Lung (tissue), 11 donors: ENCODE measurements at regions not wholly inside any gene's neighbourhood (a gene's known extent, or its start where the extent isn't known, plus 50 kb on each side); places are given as distances from the start of the nearest gene placed in this dataset.

ENCODE experiments used
- ATAC-seq: fragments of 200-7000 bp; cut with Tn5 transposase; one replicate; pipeline ENCODE4 v1.9.1; 2020; ENCODE audit warnings: moderate number of reproducible peaks; ENCODE audit not compliant: insufficient read depth, low FRiP score
- DNase-seq, 3 donors: peaks; one replicate each; pipeline ENCODE4 v3.0.0-alpha.2; 2013 to 2017
- H3K27ac ChIP-seq, 2 donors: one replicate each; pipeline ENCODE4 v1.5.1; 2013; ENCODE audit warnings: mild to moderate bottlenecking in 2 of 2, moderate library complexity in 2 of 2, control low read depth in 1 of 2, inconsistent platforms in 1 of 2, low read depth in 1 of 2, low read length in 1 of 2
- H3K27me3 ChIP-seq, 3 donors: one replicate each; pipeline ENCODE4 v1.5.1; 2013; ENCODE audit warnings: low read length in 2 of 3; ENCODE audit not compliant: control insufficient read depth in 3 of 3, insufficient read depth in 3 of 3
- H3K36me3 ChIP-seq, 4 donors: one replicate each; pipeline ENCODE4 v1.5.1; 2013; ENCODE audit warnings: low read length in 4 of 4, mild to moderate bottlenecking in 1 of 4, moderate library complexity in 1 of 4; ENCODE audit not compliant: control insufficient read depth in 4 of 4, insufficient read depth in 4 of 4
- H3K4me1 ChIP-seq, 5 donors: one replicate each; pipeline ENCODE4 v1.5.1; 2013; ENCODE audit warnings: low read length in 5 of 5, mild to moderate bottlenecking in 2 of 5, moderate library complexity in 1 of 5; ENCODE audit not compliant: control insufficient read depth in 5 of 5, insufficient read depth in 5 of 5
- H3K4me3 ChIP-seq: one replicate; pipeline ENCODE4 v1.5.1; 2013; ENCODE audit warnings: mild to moderate bottlenecking, control low read depth, moderate library complexity
- H3K9ac ChIP-seq, 2 donors: one replicate each; pipeline ENCODE4 v1.5.1; 2013; ENCODE audit warnings: low read length in 2 of 2, control low read depth in 1 of 2; ENCODE audit not compliant: insufficient read depth in 1 of 2
- H3K9me3 ChIP-seq, 4 donors: one replicate each; pipeline ENCODE4 v1.5.1; 2013; ENCODE audit warnings: low read length in 3 of 4, mild to moderate bottlenecking in 1 of 4, moderate library complexity in 1 of 4; ENCODE audit not compliant: control insufficient read depth in 4 of 4, insufficient read depth in 3 of 4
- CTCF ChIP-seq: IDR thresholded peaks from 2 replicates; pipeline ENCODE4 v1.5.1; 2012; ENCODE audit warnings: mild to moderate bottlenecking; ENCODE audit errors: control extremely low read depth, extremely low read depth
- WGBS, 2 donors: extraction: QIAGEN DNeasy Blood & Tissue Kit; methylation state at CpG; one replicate each; pipeline ENCODE4 v1.1.7; 2013; 5-methylcytosine and 5-hydroxymethylcytosine counted together
- donor health status: control.
- donor health status: control.
- donor health status: Bipolar disorder and iron deficiency.
- donor health status: healthy.
- donor health status: DM: yes; HTN: yes; CAD: no.

DNA sequence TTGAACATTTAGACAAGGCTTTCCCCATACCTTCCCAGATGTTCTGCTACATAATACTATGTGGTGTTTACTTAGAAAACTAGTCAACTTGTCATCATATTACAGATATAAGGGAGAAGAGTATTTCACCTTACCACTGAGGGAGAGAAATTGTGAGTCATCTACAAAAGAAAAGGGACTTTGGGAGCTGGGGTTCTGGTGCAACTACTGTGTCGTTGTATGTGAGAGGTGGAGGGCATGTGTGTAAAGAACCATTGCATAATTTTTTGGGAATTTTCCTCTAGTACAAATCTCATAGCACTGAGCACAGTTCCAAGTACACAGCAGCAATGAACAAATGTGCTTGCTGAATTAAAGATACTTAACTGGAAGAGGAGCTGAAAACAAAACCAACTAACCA lies 665.6 kb downstream of the DHX35 start:
- 89% methylated on average over 1 of the region's 1 CpG for WGBS, 2 donors
- ATAC-seq = no peak
- no peak for TF ChIP-seq CTCF

DNA sequence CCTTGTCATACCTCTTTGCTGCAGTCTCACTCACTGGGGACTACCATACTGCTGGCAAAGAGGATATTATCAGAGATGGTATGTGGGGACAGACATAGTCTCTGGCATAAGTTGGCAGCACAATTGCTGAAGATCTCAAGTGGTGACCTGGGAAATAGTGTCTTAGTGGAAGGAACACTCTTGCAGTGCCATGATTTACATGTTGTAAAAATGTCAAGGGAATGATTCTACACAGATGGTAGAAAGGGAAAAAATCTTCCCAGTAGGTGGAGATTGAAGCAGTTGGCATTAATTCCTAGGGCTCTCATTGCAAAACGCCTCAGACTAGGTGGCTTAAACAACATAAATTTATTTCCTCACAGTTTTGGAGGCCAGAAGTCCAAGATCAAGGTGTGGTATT lies 662.2 kb downstream of the DHX35 start:
- H3K4me3 ChIP-seq = no peak overlapping the region
- ATAC-seq = no peak
- no peaks in the 10 kb centered on the region for H3K27me3 ChIP-seq
- no peaks in the 10 kb centered on the region for H3K4me1 ChIP-seq
- peaks cover 0 to 2% (median 0%) of the 10 kb centered on the region in 4 donors for H3K9me3 ChIP-seq
- WGBS, 2 donors = 65 to 70% methylated on average over 1 of the region's 1 CpG
- no peak overlapping the region for H3K27ac ChIP-seq
- no peak overlapping the region for H3K9ac ChIP-seq
- DNase-seq = no peak
- no peaks in the 10 kb centered on the region for H3K36me3 ChIP-seq
- TF ChIP-seq CTCF = no peak

More for the DNA sequence above, 665.6 kb downstream of the DHX35 start:
- Histone ChIP-seq H3K9ac (no peak overlapping the region), H3K27ac (no peak overlapping the region), H3K4me3 (no peak overlapping the region), H3K4me1 (no peaks in the 10 kb centered on the region), H3K27me3 (no peaks in the 10 kb centered on the region), H3K36me3 (no peaks in the 10 kb centered on the region), H3K9me3 (peaks cover 0 to 2% (median 0%) of the 10 kb centered on the region in 4 donors)
- DNase-seq = no peak

DNA sequence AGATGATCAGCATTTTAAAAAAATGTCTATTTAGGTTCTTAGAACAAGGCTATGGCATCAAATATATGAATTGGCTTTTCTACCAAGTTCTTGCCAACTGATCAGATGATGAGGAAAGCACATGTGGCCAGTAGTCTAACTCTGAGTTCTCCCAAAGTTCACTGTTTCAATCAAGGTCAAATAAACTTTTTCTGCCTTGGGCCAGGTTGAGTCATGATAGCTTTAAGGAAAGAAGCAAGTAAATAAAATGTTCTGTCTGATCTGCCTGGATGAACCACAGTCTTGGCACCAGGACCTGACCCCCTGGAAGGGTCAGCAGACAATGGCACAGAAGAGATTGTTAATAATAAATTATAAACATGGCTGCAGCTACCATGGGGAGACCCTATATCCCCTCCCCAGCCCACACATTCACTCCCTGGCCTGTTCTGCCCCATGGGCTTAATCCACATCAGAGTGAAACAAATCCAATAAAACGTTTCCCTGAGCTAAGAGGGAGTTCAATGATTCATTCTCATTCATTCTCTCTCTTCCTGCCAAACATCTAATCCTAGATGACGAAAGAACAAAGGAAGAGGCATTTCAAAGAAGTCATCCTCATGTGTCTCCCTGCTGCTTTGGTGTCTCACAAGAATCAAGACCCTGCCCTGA lies 661.6 kb downstream of the DHX35 start:
- WGBS, 2 donors = 39 to 51% methylated on average over 2 of the region's 2 CpGs
- no peak for ATAC-seq
- peaks cover 0 to 2% (median 0%) of the 10 kb centered on the region in 4 donors for H3K9me3 ChIP-seq
- no peak overlapping the region for H3K4me3 ChIP-seq
- no peaks in the 10 kb centered on the region for H3K27me3 ChIP-seq
- H3K9ac ChIP-seq = no peak overlapping the region
- TF ChIP-seq CTCF = no peak
- no peak overlapping the region for H3K27ac ChIP-seq
- no peak for DNase-seq
- no peaks in the 10 kb centered on the region for H3K36me3 ChIP-seq
- H3K4me1 ChIP-seq = no peaks in the 10 kb centered on the region

GRCh38 chr20:39619271-39619785 lies 657.2 kb downstream of the DHX35 start:
- TF ChIP-seq CTCF = no peak
- Histone ChIP-seq H3K4me1 (no peaks in the 10 kb centered on the region), H3K9ac (no peak overlapping the region), H3K4me3 (no peak overlapping the region), H3K36me3 (no peaks in the 10 kb centered on the region), H3K27ac (no peak overlapping the region), H3K9me3 (peaks cover 0 to 4% (median 0%) of the 10 kb centered on the region in 4 donors), H3K27me3 (no peaks in the 10 kb centered on the region)
- ATAC-seq = no peak
- no peak for DNase-seq
- 49 to 70% methylated on average over 1 of the region's 1 CpG for WGBS, 2 donors
